Duodenal mucosa (tissue), 2 donors: ENCODE measurements at regions not wholly inside any gene's neighbourhood (a gene's known extent, or its start where the extent isn't known, plus 50 kb on each side); places are given as distances from the start of the nearest gene placed in this dataset.

Experiments used
- H3K27ac ChIP-seq: one replicate; pipeline ENCODE4 v1.7.0; 2013; ENCODE audit warnings: low read depth, low read length
- H3K27me3 ChIP-seq, 2 donors: one replicate each; pipeline ENCODE4 v1.7.0; 2013; ENCODE audit warnings: low read length in 2 of 2, control low read depth in 1 of 2; ENCODE audit not compliant: insufficient read depth in 2 of 2, control insufficient read depth in 1 of 2
- H3K36me3 ChIP-seq, 2 donors: one replicate each; pipeline ENCODE4 v1.7.0; 2013; ENCODE audit warnings: low read length in 2 of 2, control low read depth in 1 of 2; ENCODE audit not compliant: insufficient read depth in 2 of 2, control insufficient read depth in 1 of 2
- H3K4me1 ChIP-seq, 2 donors: one replicate each; pipeline ENCODE4 v1.7.0; 2013; ENCODE audit warnings: low read length in 2 of 2, control low read depth in 1 of 2; ENCODE audit not compliant: insufficient read depth in 2 of 2, control insufficient read depth in 1 of 2
- H3K4me3 ChIP-seq, 2 donors: one replicate each; pipeline ENCODE4 v1.7.0; 2013; ENCODE audit warnings: low read length in 2 of 2, low read depth in 1 of 2
- H3K9ac ChIP-seq, 2 donors: one replicate each; pipeline ENCODE4 v1.7.0; 2013; ENCODE audit warnings: low read length in 2 of 2, low read depth in 1 of 2
- H3K9me3 ChIP-seq, 2 donors: one replicate each; pipeline ENCODE4 v1.7.0; 2013; ENCODE audit warnings: low read length in 2 of 2, control low read depth in 1 of 2; ENCODE audit not compliant: control insufficient read depth in 1 of 2

- H3K4me1 ChIP-seq = no peaks in the 10 kb centered on the region
- no peak overlapping the region for H3K27ac ChIP-seq
- no peak overlapping the region for H3K9ac ChIP-seq
- H3K27me3 ChIP-seq = no peaks in the 10 kb centered on the region
- H3K9me3 ChIP-seq = peaks cover 0 to 3% of the 10 kb centered on the region in 2 donors
- H3K4me3 ChIP-seq = no peak overlapping the region
- H3K36me3 ChIP-seq = no peaks in the 10 kb centered on the region
Measured at GRCh38 chr17:68812876-68813584, 142.2 kb downstream of the ABCA8 start.

- H3K27me3 ChIP-seq = no peaks in the 10 kb centered on the region
- H3K4me1 ChIP-seq = no peaks in the 10 kb centered on the region
- no peak overlapping the region for H3K4me3 ChIP-seq
- peaks cover 0 to 3% of the 10 kb centered on the region in 2 donors for H3K9me3 ChIP-seq
- H3K27ac ChIP-seq = no peak overlapping the region
- no peaks in the 10 kb centered on the region for H3K36me3 ChIP-seq
- no peak overlapping the region for H3K9ac ChIP-seq
Measured at GRCh38 chr17:68809148-68809547, 146.0 kb downstream of the ABCA8 start.

GRCh38 chr17:68807998-68808772 is 147.0 kb downstream of the ABCA8 start:
- H3K4me1 ChIP-seq = no peaks in the 10 kb centered on the region
- no peak overlapping the region for H3K4me3 ChIP-seq
- no peaks in the 10 kb centered on the region for H3K27me3 ChIP-seq
- no peaks in the 10 kb centered on the region for H3K36me3 ChIP-seq
- no peak overlapping the region for H3K27ac ChIP-seq
- H3K9me3 ChIP-seq = peaks cover 0 to 3% of the 10 kb centered on the region in 2 donors
- H3K9ac ChIP-seq = no peak overlapping the region

- no peaks in the 10 kb centered on the region for H3K4me1 ChIP-seq
- no peak overlapping the region for H3K4me3 ChIP-seq
- H3K27ac ChIP-seq = no peak overlapping the region
- no peak overlapping the region for H3K9ac ChIP-seq
- no peaks in the 10 kb centered on the region for H3K36me3 ChIP-seq
- H3K27me3 ChIP-seq = no peaks in the 10 kb centered on the region
- H3K9me3 ChIP-seq = no peaks in the 10 kb centered on the region
Measured at GRCh38 chr17:68805609-68806008, 149.6 kb downstream of the ABCA8 start.

- no peaks in the 10 kb centered on the region for H3K9me3 ChIP-seq
- H3K9ac ChIP-seq = no peak overlapping the region
Measured at GRCh38 chr17:68804777-68805520, 150.2 kb downstream of the ABCA8 start.

GRCh38 chr17:68803164-68803929 is 151.8 kb downstream of the ABCA8 start:
- no peaks in the 10 kb centered on the region for H3K9me3 ChIP-seq
- no peak overlapping the region for H3K9ac ChIP-seq
- no peak overlapping the region for H3K4me3 ChIP-seq
- no peak overlapping the region for H3K27ac ChIP-seq
- H3K4me1 ChIP-seq = no peaks in the 10 kb centered on the region
- no peaks in the 10 kb centered on the region for H3K27me3 ChIP-seq
- no peaks in the 10 kb centered on the region for H3K36me3 ChIP-seq

More at GRCh38 chr17:68804777-68805520, 150.2 kb downstream of the ABCA8 start:
- Histone ChIP-seq H3K4me3 (no peak overlapping the region), H3K27ac (no peak overlapping the region), H3K4me1 (no peaks in the 10 kb centered on the region), H3K36me3 (no peaks in the 10 kb centered on the region), H3K27me3 (no peaks in the 10 kb centered on the region)

GRCh38 chr17:68801335-68802247 is 153.6 kb downstream of the ABCA8 start:
- Histone ChIP-seq H3K9me3 (no peaks in the 10 kb centered on the region), H3K9ac (no peak overlapping the region), H3K27ac (no peak overlapping the region), H3K27me3 (no peaks in the 10 kb centered on the region), H3K4me1 (no peaks in the 10 kb centered on the region), H3K36me3 (no peaks in the 10 kb centered on the region), H3K4me3 (no peak overlapping the region)

- Histone ChIP-seq H3K9ac (no peak overlapping the region), H3K4me3 (no peak overlapping the region), H3K4me1 (no peaks in the 10 kb centered on the region), H3K27me3 (no peaks in the 10 kb centered on the region), H3K9me3 (no peaks in the 10 kb centered on the region), H3K27ac (no peak overlapping the region), H3K36me3 (no peaks in the 10 kb centered on the region)
Measured at GRCh38 chr17:68800751-68801150, 154.4 kb downstream of the ABCA8 start.
